ENCODE measurements at regions not wholly inside any gene's neighbourhood (a gene's known extent, or its start where the extent isn't known, plus 50 kb on each side); places are given as distances from the start of the nearest gene placed in this dataset.
"Not testable (repeated sequence)": the region's sequence is repeated elsewhere in the genome, so short reads cannot be mapped to it uniquely, and the experiment has no call there.

DNA sequence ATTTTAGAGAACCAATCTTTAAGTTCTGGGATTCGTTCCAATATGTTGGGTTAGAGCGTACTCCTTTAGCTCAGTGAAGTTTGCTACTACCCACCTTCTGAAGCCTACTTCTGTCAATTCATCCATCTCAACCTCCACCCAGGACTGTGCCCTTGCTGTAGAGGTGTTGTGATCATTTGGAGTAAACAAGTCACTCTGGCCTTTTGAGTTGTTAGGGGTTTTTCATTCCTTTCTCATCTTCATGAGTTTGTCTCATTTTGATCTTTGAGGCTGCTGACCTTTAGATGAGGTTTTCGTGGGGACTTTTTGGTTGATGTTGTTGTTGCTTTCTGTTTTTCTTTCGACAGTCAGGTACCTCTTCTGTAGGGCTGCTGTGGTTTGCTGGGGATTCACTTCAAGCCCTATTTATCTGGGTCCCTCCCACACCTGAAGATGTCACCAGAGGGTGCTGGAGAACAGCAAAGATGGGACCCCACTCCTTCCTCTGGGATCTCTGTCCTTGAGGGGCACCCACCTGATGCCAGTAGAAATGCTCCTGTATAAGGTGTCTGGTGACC, 158.4 kb downstream of the ANKRD36B start:
- DNase-seq (ENCODE audit: low spot score); intact Hi-C loops (cut with DNase I): not testable (repeated sequence)

- intact Hi-C loops (cut with DNase I); DNase-seq (ENCODE audit: low spot score): not testable (repeated sequence)
Measured at GRCh38 chr2:97422376-97422775, 167.3 kb downstream of the ANKRD36B start.

GRCh38 chr2:97406340-97406739, 183.3 kb downstream of the ANKRD36B start:
- intact Hi-C loops (cut with DNase I); DNase-seq (ENCODE audit: low spot score): not testable (repeated sequence)

DNA sequence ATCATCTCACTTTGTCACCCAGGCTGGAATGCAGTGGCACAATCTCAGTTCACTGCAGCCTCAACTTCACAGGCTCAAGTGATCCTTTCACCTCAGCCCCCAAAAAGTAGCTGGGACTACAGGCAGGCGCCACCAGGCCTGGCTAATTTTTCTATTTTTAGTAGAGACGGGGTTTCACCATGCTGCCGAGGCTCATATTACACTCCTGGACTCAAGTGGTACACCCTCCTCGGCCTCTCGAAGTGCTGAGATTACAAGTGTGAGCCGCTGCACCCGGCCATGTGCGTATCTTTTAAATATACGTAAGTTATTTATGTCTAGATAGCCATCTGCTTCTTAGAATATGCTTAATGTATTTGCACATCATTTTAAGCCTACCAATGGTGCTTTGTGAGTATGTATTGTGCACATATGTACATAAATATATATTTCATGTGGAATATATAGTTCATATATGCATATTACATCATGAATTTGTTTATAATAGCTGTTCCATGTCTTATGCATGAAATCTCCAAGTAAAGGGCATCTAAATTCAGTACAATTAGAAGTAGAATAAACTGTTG, 184.4 kb downstream of the ANKRD36B start:
- DNase-seq (ENCODE audit: low spot score); intact Hi-C loops (cut with DNase I): not testable (repeated sequence)

DNA sequence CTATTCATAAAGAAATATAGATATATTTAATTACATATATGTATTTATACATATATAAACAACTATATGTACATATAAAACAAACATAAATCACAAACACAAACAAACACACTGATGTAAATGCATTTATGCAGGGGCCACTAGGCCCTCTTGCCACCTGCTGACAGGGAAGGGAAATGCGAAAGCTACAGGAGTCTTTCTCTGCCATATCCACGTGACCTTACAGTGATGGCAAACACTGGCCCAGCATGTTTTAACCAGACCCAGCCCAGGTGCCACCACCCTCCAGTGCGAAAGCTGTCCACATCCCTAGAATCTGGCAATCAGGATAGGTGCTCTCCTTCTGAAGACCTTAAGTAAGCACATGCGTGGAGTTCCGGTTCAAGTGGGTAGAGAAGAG, 187.0 kb downstream of the ANKRD36B start:
- intact Hi-C loops (cut with DNase I); DNase-seq (ENCODE audit: low spot score): not testable (repeated sequence)

DNA sequence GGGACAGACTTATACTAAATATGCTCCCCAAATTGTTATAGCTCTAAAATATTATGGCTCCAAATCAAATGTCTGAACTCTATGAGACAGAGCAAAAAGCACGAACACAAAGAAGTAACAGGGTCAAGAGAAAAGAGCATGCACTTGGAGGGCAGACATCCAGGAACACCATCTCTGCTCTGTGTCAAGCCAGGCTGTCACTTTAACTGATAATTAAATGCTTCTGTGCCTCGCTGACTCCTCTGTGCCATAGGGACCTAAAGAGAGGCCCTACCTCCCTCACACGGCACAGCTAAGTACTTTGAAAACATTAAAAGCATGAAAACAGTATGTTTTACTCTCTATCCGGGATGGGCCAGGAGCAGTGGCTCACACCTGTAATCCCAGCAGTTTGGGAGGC, 194.0 kb downstream of the ANKRD36B start:
- intact Hi-C loops (cut with DNase I); DNase-seq (ENCODE audit: low spot score): not testable (repeated sequence)

GRCh38 chr2:97385803-97386202, 203.9 kb downstream of the ANKRD36B start:
- intact Hi-C loops (cut with DNase I); DNase-seq (ENCODE audit: low spot score): not testable (repeated sequence)

DNA sequence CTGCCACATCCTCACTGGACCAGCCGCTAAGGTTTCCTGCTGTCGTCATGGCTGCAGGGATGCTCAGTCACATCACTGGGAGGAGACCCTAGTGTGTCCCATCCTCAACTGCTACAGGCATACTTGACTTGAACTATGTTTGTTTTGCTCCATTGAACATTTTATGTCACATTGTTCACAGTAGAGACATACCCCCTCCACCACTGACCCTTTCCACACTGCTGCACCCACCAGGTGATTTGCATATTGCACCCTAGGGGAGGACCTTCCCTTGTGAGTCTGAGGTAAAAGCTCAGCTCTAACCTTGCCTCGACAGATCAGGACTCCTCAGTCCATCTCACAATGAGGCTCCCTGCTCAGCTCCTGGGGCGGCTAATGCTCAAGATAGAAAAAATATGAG, 213.8 kb downstream of the ANKRD36B start:
- DNase-seq (ENCODE audit: low spot score); intact Hi-C loops (cut with DNase I): not testable (repeated sequence)

DNA sequence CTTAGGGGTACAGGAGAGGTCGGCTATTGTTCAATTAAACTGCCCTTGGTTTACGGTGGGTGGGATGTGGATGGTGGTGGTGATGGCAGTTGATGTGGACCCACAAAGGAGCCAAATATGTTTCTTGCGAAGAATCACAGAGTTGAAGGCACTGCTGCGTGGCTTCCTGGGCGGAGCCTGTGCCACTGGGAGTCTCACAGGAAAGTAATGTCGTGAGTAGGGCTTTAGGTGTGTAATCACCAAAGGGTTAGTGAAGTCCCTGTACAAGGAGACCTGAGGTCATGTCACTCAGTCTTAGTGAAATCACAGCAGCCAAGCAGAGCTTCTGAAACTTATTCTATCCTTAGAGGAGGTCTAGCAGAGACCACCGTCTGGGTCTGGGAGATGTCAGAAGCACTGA, 215.3 kb downstream of the ANKRD36B start:
- DNase-seq (ENCODE audit: low spot score); intact Hi-C loops (cut with DNase I): not testable (repeated sequence)

DNA sequence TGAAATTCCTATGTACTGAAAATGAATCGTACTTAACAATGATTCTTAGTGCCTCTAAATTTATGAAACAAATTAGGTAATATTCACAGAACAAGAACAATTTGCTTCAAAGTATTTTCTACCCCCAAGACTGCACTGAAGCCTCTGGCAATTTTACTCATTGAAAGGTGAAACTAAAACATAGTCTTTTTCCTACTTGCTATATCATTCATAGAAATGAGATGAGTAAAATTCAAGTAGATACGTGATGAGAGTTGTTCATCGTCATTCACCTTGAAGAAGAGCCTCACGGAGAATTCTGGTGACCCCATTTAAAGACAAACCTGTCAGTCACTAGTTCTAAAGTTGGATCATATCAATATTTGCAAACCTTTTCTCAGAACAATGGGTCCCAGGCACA, 226.5 kb downstream of the ANKRD36B start:
- DNase-seq (ENCODE audit: low spot score); intact Hi-C loops (cut with DNase I): not testable (repeated sequence)

DNA sequence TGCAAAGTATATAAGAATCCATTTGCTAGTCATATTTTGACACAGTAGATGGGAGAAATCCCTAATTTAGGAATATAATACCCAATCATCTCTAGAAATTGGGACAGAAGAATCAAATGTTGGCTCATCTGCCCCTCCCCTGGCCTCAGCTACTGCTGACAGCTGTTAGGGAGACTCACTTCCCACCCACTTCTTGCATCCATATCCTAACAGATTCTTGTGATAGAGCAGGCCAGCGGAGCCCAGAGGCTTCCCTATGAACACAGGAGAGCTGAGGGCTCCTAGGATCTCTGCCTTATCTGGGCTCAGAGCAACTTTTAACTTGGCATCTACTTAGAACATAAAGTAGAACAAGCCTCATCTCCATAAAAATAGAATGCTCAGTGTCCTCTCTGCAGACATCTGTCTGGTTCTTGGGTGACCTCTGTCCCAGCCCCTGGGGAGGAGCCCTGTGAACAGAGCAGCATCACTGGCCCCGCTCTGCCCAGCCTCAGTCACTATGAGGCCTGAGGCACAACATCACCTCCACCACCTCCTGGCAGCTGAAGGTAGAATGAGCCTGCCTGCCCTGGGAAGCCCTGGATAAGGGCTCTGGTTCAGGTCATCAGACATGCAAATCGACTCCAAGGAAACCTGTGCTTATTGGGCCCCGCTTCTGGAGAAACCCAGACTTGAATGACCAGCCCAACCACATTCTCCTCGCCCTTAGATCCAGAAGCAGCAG, 229.7 kb downstream of the ANKRD36B start:
- intact Hi-C loops (cut with DNase I), result no loop called here
- no peak for DNase-seq (ENCODE audit: low spot score)

GRCh38 chr2:97355887-97356286, 233.8 kb downstream of the ANKRD36B start:
- intact Hi-C loops (cut with DNase I), result no loop called here
- DNase-seq (ENCODE audit: low spot score), result no peak

DNA sequence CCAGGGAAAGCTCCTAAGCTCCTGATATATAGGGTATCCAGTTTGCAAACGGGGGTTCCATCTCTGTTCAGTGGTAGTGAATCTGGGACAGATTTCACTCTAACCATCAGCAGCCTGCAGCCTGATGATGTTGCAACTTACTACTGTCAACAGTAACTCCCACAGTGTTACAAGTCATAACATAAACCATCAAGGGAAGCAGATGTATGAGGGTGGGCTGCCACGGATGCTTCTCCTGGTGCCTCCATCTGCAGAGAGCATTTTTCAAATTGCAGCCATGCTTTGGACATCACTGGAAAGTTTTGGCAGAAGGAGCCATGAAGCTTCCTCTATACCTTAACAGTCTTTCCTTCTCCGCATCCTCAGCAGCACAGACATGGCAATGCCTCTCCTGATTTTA, 234.5 kb downstream of the ANKRD36B start:
- intact Hi-C loops (cut with DNase I), result no loop called here
- DNase-seq (ENCODE audit: low spot score), result no peak

DNA sequence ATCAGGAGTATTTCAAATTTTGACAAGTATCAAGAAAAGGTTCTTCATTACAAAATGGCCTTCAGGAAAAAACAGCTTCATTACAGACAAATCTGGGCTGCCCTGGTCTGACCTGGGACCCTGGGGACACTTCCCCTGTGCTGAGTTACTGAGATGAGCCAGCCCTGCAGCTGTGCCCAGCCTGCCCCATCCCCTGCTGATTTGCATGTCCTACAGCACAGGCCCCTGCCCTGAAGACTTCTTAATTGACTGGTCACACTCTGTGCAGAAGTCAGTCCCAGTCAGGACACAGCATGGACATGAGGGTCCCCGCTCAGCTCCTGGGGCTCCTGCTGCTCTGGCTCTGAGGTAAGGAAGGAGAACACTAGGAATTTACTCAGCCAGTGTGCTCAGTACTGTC, 235.1 kb downstream of the ANKRD36B start:
- intact Hi-C loops (cut with DNase I), result no loop called here
- DNase-seq (ENCODE audit: low spot score), result no peak

DNA sequence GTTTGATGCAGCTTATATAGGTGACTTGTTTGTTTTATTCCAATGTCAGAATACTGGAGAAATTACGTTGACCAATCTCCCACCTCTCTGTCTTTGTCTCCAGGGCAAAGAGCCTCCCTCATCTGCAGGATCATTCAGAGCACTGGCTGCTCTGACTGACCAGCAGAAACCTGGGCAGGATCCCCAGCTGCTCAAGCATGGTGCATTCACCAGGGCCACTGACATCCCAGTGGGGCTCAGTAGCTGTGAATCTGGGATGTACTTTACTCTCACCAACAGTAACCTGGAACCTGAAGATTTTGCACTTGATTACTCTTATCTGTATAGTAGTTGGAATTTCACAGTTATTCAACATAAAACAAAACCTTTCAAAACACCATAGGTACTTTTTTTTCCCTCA, 235.9 kb downstream of the ANKRD36 start:
- DNase-seq (ENCODE audit: low spot score), result no peak
- intact Hi-C loops (cut with DNase I), result no loop called here

- DNase-seq (ENCODE audit: low spot score), result no peak
- intact Hi-C loops (cut with DNase I), result no loop called here
Measured at GRCh38 chr2:97348265-97348664, 235.3 kb downstream of the ANKRD36 start.

- intact Hi-C loops (cut with DNase I), result not testable (repeated sequence)
Measured at GRCh38 chr2:97344937-97345336, 232.0 kb downstream of the ANKRD36 start.

GRCh38 chr2:97333674-97334073, 220.7 kb downstream of the ANKRD36 start:
- intact Hi-C loops (cut with DNase I); DNase-seq (ENCODE audit: low spot score): not testable (repeated sequence)

More at GRCh38 chr2:97344937-97345336, 232.0 kb downstream of the ANKRD36 start:
- not testable (repeated sequence) for DNase-seq (ENCODE audit: low spot score)

DNA sequence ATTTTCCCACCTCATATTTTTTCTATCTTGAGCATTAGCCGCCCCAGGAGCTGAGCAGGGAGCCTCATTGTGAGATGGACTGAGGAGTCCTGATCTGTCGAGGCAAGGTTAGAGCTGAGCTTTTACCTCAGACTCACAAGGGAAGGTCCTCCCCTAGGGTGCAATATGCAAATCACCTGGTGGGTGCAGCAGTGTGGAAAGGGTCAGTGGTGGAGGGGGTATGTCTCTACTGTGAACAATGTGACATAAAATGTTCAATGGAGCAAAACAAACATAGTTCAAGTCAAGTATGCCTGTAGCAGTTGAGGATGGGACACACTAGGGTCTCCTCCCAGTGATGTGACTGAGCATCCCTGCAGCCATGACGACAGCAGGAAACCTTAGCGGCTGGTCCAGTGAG, 219.2 kb downstream of the ANKRD36 start:
- intact Hi-C loops (cut with DNase I); DNase-seq (ENCODE audit: low spot score): not testable (repeated sequence)

GRCh38 chr2:97321936-97322713, 209.2 kb downstream of the ANKRD36 start:
- DNase-seq (ENCODE audit: low spot score); intact Hi-C loops (cut with DNase I): not testable (repeated sequence)
